Inflammatory macrophage treated with lipopolysaccharide for 4 hours (primary cell): ENCODE measurements at regions not wholly inside any gene's neighbourhood (a gene's known extent, or its start where the extent isn't known, plus 50 kb on each side); places are given as distances from the start of the nearest gene placed in this dataset.
A peak's percentile ranks its signal among the peaks of the same experiment; 100 is the strongest.

Source experiments
- DNase-seq: peaks from one replicate; pipeline ENCODE4 v3.0.0-alpha.2; 2020

- DNase-seq: no peak
Observed at GRCh38 chr13:76503291-76503690, 382.9 kb downstream of the KCTD12 start.

DNA sequence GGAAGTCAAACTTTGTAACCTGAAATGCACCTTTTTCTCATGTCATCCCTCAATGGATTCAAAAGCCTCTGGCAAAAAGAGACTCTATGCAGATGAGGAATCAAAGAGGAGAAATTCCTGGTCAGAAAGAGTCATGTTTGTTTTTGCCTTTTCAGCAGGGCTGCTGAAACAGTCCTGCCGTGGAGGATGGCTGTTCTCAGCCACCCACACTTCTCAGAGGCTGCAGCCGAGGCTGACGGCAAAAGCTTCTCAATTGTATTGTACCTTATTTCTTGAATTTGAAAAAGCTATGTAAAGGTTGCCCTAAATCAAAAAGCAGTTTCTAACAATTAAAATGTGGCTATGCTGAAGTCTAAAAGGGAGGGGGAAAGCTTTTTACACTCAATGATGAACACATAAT, 385.3 kb downstream of the KCTD12 start:
- no peak for DNase-seq

DNA sequence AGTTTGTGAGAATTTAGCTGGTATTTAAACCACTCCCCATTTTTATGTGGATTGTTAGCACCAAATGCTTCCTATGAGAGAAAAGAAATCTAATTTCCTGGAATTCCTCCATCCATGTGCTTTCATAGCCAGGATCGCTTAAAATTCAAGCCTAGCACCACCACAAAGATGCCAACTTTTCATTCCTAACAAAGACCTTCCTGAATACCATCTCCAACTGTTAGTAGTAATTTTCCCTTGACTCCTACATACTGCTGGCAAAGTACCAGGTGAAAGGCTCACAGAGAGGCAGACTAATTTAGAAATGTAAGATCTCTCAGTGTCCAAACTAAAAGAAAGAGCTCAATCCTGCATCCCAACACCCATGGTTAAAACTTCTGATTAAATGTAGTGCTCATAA, 386.3 kb downstream of the KCTD12 start:
- no peak for DNase-seq

GRCh38 chr13:76489274-76489673, 396.9 kb downstream of the KCTD12 start:
- DNase-seq: no peak

- no peak for DNase-seq
Observed at GRCh38 chr13:76481738-76482137, 404.5 kb downstream of the KCTD12 start.

DNA sequence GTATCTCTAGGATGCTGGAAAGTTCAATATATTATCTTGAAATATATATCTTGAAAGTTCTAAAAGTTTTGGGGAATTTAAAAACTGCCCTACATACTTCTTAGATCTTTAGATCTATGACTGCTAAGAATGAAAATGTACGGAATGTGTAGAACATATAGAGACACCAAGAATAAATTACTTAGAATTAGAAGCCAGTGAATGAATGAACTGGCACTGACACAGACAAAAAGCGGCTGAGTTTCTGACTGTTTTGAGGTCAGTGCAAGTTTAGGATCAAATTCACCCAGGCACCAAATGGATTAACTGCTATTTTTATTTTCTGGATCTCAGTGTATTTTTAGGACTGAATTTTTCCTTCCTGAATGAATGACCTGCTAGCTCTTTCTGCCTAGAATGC, 411.2 kb downstream of the KCTD12 start:
- DNase-seq: no peak

DNA sequence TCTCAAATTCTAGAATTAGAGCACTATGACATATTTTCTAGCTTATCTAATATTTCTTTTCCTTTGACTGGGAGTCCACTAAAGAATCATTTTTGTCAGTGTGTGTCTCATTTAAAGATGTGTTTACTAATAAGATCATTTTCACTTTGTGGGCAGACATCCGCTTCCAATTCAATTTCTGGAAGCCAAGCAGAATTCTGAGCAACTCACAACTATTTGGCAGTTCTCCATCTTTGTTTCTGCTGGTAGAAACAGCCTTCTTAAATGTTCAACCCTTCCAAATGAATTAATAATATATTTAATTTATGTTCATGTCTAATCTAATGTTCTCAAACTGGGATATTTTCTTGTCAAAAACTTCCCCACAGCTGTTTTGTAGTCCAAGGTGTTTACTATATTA, 411.8 kb downstream of the KCTD12 start:
- DNase-seq: no peak

- peak; percentile 82 for DNase-seq
Observed at GRCh38 chr13:76473552-76474134, 412.6 kb downstream of the KCTD12 start.

- DNase-seq: no peak
Observed at GRCh38 chr13:76472916-76473315, 413.3 kb downstream of the KCTD12 start.

DNA sequence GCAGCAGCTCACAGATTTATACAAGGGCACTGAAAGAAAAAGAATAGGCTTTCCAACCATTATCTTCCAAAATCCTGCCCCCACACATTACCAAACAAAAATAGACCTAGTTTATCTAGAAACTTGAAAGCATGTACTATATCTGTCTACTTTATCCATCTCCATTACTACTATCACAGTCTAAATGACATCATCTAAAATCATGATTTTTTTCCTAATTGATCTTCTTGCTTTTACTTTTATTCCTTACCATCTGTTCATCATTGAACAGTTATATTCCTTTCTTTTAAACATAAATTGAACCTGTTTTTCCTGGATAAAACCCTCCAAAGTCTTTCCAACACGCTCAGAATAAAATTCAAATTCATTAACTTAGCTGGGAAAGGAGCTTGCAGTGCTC, 414.7 kb downstream of the KCTD12 start:
- DNase-seq: no peak

DNA sequence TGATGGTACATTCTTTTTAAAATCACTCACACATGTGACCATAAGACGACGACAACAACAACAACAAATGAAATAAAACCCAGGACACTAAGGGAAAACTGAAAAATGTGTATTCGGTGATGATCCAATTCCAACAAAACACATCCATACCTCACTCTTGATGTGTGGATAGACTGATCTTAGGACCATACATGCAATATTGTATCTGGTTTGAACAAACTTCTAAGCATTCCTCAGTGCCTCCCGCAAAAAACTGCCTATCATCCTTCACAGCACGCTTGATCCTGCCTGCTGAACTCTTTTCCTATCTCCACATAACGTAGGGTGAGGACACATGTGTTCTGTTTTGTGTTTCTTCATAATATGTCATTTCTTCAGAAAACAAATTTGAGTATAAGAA, 415.2 kb downstream of the KCTD12 start:
- no peak for DNase-seq

GRCh38 chr13:76466043-76466442, 420.2 kb downstream of the KCTD12 start:
- no peak for DNase-seq

DNA sequence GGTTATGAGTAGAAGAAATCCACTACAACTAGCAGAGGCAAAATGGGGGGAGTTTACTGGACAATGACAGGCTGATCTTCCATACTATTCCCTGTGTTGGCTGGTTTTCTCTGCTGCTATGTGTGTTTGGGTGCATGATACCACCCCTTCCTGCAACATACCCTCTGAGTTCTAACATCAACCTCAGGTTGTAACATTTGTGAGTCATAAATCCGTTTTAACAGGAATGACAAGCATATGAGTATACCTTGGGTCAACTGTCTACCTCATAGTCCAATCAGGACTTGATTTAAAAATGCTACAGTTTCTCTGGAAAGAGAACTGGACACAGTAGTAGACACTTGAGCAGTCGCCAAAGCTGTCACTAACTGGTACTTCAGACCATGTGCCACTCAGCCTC, 422.9 kb downstream of the KCTD12 start:
- no peak for DNase-seq

- no peak for DNase-seq
Observed at GRCh38 chr13:76461999-76462398, 424.2 kb downstream of the KCTD12 start.

GRCh38 chr13:76461484-76461883, 424.7 kb downstream of the KCTD12 start:
- no peak for DNase-seq

DNA sequence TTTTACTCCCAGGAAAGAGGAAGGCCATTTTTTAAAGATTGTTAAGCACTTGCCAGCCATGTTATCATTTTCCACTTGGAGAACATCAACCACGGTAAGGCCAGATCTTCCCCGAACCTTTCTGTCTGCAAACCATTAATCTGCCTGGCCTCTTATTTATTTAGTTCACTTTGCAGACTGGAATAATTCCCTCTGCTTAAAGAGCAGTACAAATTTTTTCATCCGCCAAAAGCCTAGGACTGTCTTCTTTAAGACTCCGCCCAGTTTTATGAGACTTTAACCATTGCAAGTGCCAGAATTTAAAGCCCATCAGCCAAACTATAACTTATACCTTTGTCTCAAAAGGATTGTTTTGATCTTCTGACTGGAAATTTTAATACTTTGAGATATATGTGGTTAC, 426.3 kb downstream of the KCTD12 start:
- no peak for DNase-seq

DNA sequence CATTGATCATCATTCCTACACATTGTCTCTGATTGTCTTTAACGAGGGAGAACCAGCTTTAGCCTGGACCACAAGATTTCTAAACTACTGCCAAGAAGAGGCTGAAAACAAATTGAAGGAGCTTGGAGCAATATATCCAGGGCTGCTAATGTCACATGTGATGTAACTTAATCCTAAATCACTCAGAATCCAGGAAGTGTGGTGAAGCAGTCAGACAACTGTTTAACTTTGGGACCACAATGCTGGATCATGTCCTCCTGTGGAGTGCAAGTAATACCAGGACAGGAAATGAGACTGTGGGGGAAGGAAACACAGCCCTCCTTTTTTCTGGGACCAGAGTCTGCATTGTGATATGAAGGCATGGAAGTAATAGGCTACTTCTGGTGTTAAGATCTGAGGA, 430.2 kb downstream of the KCTD12 start:
- no peak for DNase-seq

DNA sequence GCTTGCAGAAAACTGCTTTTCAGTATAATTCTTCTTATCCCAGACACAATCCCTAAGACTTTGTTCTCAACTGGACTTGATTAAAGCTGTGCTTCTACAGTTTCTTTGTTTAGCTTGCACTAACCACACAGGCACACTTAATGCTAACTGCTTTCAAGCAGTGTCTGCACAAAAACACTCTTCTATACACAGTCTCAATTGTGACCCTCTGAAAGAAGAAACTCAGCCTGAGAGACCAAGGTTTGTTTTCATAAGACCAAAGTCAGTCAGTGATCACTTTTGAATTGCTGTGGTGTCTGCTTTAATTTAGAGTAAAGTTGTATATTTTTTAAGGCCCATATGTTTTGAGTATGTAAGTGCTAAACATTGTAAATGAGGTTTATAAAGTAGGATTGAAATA, 431.2 kb downstream of the KCTD12 start:
- DNase-seq: no peak

GRCh38 chr13:76449716-76450115, 436.5 kb downstream of the KCTD12 start:
- no peak for DNase-seq

DNA sequence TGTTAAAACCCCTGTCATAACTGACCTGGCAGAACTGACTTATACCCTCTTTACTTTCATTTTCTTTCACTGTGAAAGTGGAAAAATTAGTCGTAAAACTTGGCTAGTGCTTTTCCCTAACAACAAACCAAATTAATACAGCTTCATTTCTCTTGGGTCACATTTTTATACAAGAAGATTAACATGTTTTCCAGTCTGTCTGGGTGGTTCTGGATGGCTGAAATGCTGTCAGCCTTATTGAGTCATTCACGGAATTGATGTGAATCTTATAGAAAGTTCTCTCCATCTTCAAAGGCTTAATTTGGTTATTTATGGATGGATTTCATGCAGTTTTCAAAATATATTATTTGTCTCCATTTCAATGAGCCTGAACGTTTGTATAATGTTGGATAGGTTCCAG, 440.0 kb downstream of the KCTD12 start:
- DNase-seq: no peak

DNA sequence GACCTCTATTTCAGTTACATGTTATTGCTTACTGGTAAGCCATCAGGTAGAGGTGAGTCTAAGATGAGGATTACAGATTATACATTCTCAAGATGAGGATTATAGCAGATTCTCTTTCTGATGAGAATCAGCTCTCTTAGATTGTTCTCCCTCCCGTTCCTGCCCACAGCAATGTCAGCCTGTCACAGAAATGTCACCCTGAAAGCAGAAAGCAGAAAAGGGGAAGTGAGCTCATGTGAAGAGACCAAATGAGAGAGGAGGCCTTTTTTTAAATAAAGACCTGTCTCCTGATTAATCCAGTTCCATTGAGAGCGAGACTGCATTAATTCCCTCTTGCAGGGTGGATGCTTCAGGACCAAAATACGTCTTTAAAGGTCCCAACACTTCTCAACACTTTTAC, 445.6 kb downstream of the KCTD12 start:
- DNase-seq: peak; percentile 43

GRCh38 chr13:76439546-76439945, 446.7 kb downstream of the KCTD12 start:
- no peak for DNase-seq

GRCh38 chr13:76438050-76438449, 448.2 kb downstream of the KCTD12 start:
- no peak for DNase-seq

DNA sequence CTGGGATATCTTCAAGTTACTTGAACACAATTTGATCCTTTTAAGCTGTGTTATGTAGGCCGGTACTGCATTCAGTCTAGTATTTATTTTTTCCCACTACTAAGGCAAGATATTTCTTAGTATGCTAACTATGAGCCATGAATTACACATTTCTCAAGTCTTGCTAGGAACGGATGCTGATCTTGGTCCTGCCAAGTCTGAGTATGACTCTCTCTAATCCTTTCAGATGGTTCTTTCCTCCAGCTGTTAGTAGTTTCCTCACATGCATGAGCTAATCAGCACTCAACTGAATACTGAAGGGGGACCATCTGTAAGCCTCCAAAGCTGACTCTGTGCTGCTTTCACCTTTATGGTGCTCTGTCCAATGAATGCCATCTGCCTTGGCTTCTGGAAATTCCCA, 460.3 kb downstream of the KCTD12 start:
- no peak for DNase-seq

- DNase-seq: no peak
Observed at GRCh38 chr13:76421011-76421410, 465.2 kb downstream of the KCTD12 start.

- DNase-seq: no peak
Observed at GRCh38 chr13:76418404-76418803, 467.8 kb downstream of the KCTD12 start.
